GM23248 (cell line): ENCODE measurements at regions not wholly inside any gene's neighbourhood (a gene's known extent, or its start where the extent isn't known, plus 50 kb on each side); places are given as distances from the start of the nearest gene placed in this dataset.

Experiments
- DNase-seq: peaks from one replicate; pipeline ENCODE4 v3.0.0-alpha.2; 2015
- H2AFZ ChIP-seq: fragments of 200-600 bp; sonication (generic); 2 replicates; pipeline ENCODE4 v1.6.1; 2016; ENCODE audit warnings: antibody characterized with exemption
- H3F3A ChIP-seq: fragments of 200-600 bp; sonication (generic); 2 replicates; pipeline ENCODE4 v1.6.1; 2016; ENCODE audit warnings: mild to moderate bottlenecking, antibody characterized with exemption, mixed run types; ENCODE audit not compliant: insufficient read depth
- H3K27ac ChIP-seq: fragments of 200-600 bp; sonication (generic); 2 replicates; pipeline ENCODE4 v1.5.1; 2016; ENCODE audit warnings: mild to moderate bottlenecking
- H3K27me3 ChIP-seq: fragments of 200-600 bp; sonication (generic); replicated peaks from 2 replicates; pipeline ENCODE4 v1.6.1; 2016; ENCODE audit warnings: mild to moderate bottlenecking; ENCODE audit not compliant: insufficient read depth
- H3K36me3 ChIP-seq: fragments of 200-600 bp; sonication (generic); 2 replicates; pipeline ENCODE4 v1.6.1; 2016; ENCODE audit warnings: low read depth, mild to moderate bottlenecking
- H3K4me1 ChIP-seq: fragments of 200-600 bp; sonication (generic); 2 replicates; pipeline ENCODE4 v1.6.1; 2016; ENCODE audit warnings: mild to moderate bottlenecking; ENCODE audit not compliant: insufficient read depth
- H3K4me2 ChIP-seq: fragments of 200-600 bp; sonication (generic); one replicate; pipeline ENCODE4 v1.6.1; 2016; ENCODE audit warnings: mild to moderate bottlenecking; ENCODE audit not compliant: unreplicated experiment
- H3K4me3 ChIP-seq: fragments of 200-600 bp; sonication (generic); 2 replicates; pipeline ENCODE4 v1.5.1; 2016; ENCODE audit warnings: mild to moderate bottlenecking
- H3K79me2 ChIP-seq: fragments of 200-600 bp; sonication (generic); 2 replicates; pipeline ENCODE4 v1.6.1; 2016; ENCODE audit warnings: mild to moderate bottlenecking; ENCODE audit not compliant: insufficient read depth
- H3K9ac ChIP-seq: fragments of 200-600 bp; sonication (generic); 2 replicates; pipeline ENCODE4 v1.6.1; 2016; ENCODE audit warnings: mild to moderate bottlenecking
- H3K9me2 ChIP-seq: fragments of 200-600 bp; sonication (generic); 2 replicates; pipeline ENCODE4 v1.6.1; 2016; ENCODE audit warnings: mixed run types, mild to moderate bottlenecking, moderate library complexity; ENCODE audit not compliant: insufficient read depth
- H3K9me3 ChIP-seq: fragments of 200-600 bp; sonication (generic); one replicate; pipeline ENCODE4 v1.6.1; 2017; ENCODE audit warnings: low read depth
- H4K20me1 ChIP-seq: fragments of 200-600 bp; sonication (generic); 2 replicates; pipeline ENCODE4 v1.6.0; 2016; ENCODE audit not compliant: insufficient read depth
- EZH2 ChIP-seq: fragments of 200-600 bp; sonication (generic); IDR thresholded peaks from 2 replicates; pipeline ENCODE4 v1.6.1; 2018; ENCODE audit warnings: antibody characterized with exemption, mild to moderate bottlenecking; ENCODE audit not compliant: insufficient read depth, poor library complexity, severe bottlenecking
- EZH2phosphoT487 ChIP-seq: fragments of 200-600 bp; sonication (generic); IDR thresholded peaks from 2 replicates; pipeline ENCODE4 v1.6.1; 2018; ENCODE audit warnings: antibody characterized with exemption, moderate library complexity, mild to moderate bottlenecking, low read depth; ENCODE audit not compliant: insufficient read depth
- WGBS, 2 experiments: methylation state at CpG; one replicate each; pipeline ENCODE4 v1.1.6; 2015 to 2017; ENCODE audit warnings: low lambda C conversion rate in 2 of 2, low coverage in 1 of 2; ENCODE audit errors: missing lambda C conversion rate in 2 of 2; 5-methylcytosine and 5-hydroxymethylcytosine counted together
- in situ Hi-C: fragments of 300-500 bp; cut with MboI; formaldehyde crosslinking; loops from 2 replicates; pipeline ENCODE4 v1.15.0; 2020

GRCh38 chr12:34350092-34351041 lies 328.1 kb downstream of the ALG10 start:
- no peak overlapping the region for H3K4me2 ChIP-seq

GRCh38 chr12:34352098-34352497 lies 329.8 kb downstream of the ALG10 start:
- no peak overlapping the region for H3K27ac ChIP-seq

More at GRCh38 chr12:34350092-34351041, 328.1 kb downstream of the ALG10 start:
- in situ Hi-C loops: no loop called here
- Histone ChIP-seq H3K27ac (no peak overlapping the region), H4K20me1 (no peaks in the 10 kb centered on the region), H2AFZ (no peak overlapping the region), H3K27me3 (no peaks in the 10 kb centered on the region), H3K36me3 (no peaks in the 10 kb centered on the region), H3K79me2 (no peaks in the 10 kb centered on the region), H3F3A (no peaks in the 10 kb centered on the region), H3K9ac (no peak overlapping the region), H3K9me3 (no peaks in the 10 kb centered on the region), H3K4me1 (no peaks in the 10 kb centered on the region), H3K9me2 (no peaks in the 10 kb centered on the region), H3K4me3 (no peak overlapping the region)
- TF ChIP-seq EZH2 (no peak), EZH2phosphoT487 (no peak)
- no peak for DNase-seq
- WGBS, 2 experiments: 42 to 44% methylated on average over 49 to 56 of the region's 56 CpGs

GRCh38 chr12:34354239-34355200 lies 332.2 kb downstream of the ALG10 start:
- Histone ChIP-seq H3K27ac (no peak overlapping the region), H3K27me3 (no peaks in the 10 kb centered on the region), H3K9ac (no peak overlapping the region), H3K4me1 (no peaks in the 10 kb centered on the region), H3K4me2 (no peak overlapping the region), H3K9me2 (no peaks in the 10 kb centered on the region), H2AFZ (no peak overlapping the region), H4K20me1 (no peaks in the 10 kb centered on the region), H3K9me3 (no peaks in the 10 kb centered on the region), H3K79me2 (no peaks in the 10 kb centered on the region), H3F3A (no peaks in the 10 kb centered on the region), H3K36me3 (no peaks in the 10 kb centered on the region), H3K4me3 (no peak overlapping the region)
- in situ Hi-C loops: no loop called here
- DNase-seq: no peak
- 47 to 50% methylated on average over 53 to 55 of the region's 55 CpGs for WGBS, 2 experiments
- TF ChIP-seq EZH2: no peak

More at GRCh38 chr12:34352098-34352497, 329.8 kb downstream of the ALG10 start:
- H3K79me2 ChIP-seq: no peaks in the 10 kb centered on the region
- no peak overlapping the region for H3K4me3 ChIP-seq
- H3K9ac ChIP-seq: no peak overlapping the region
- H2AFZ ChIP-seq: no peak overlapping the region
- H3K9me3 ChIP-seq: no peaks in the 10 kb centered on the region
- in situ Hi-C loops: no loop called here
- no peaks in the 10 kb centered on the region for H3K36me3 ChIP-seq
- no peaks in the 10 kb centered on the region for H3K9me2 ChIP-seq
- H3K4me2 ChIP-seq: no peak overlapping the region
- TF ChIP-seq EZH2phosphoT487 (no peak), EZH2 (no peak)
- H4K20me1 ChIP-seq: no peaks in the 10 kb centered on the region
- DNase-seq: no peak
- H3F3A ChIP-seq: no peaks in the 10 kb centered on the region
- no peaks in the 10 kb centered on the region for H3K27me3 ChIP-seq
- 33 to 36% methylated on average over 18 to 23 of the region's 23 CpGs for whole genome bisulfite sequencing, 2 experiments
- H3K4me1 ChIP-seq: no peaks in the 10 kb centered on the region

- H2AFZ ChIP-seq: no peak overlapping the region
- no peaks in the 10 kb centered on the region for H3K27me3 ChIP-seq
- H3F3A ChIP-seq: no peaks in the 10 kb centered on the region
- no peak overlapping the region for H3K27ac ChIP-seq
- H3K79me2 ChIP-seq: no peaks in the 10 kb centered on the region
- H3K9me2 ChIP-seq: no peaks in the 10 kb centered on the region
- in situ Hi-C loops: no loop called here
- no peaks in the 10 kb centered on the region for H3K36me3 ChIP-seq
- DNase-seq: no peak
- 40 to 44% methylated on average over 37 to 39 of the region's 39 CpGs for WGBS, 2 experiments
- TF ChIP-seq EZH2 (no peak), EZH2phosphoT487 (no peak)
- no peak overlapping the region for H3K4me2 ChIP-seq
- no peaks in the 10 kb centered on the region for H3K4me1 ChIP-seq
- no peak overlapping the region for H3K4me3 ChIP-seq
- no peaks in the 10 kb centered on the region for H4K20me1 ChIP-seq
- no peak overlapping the region for H3K9ac ChIP-seq
- H3K9me3 ChIP-seq: no peaks in the 10 kb centered on the region
These were observed 334.1 kb downstream of the ALG10 start for GRCh38 chr12:34356233-34356987.
